Activated CD4-positive, alpha-beta T cell treated with anti-CD3 and anti-CD28 coated beads for 1 hour (primary cell): ENCODE measurements at regions not wholly inside any gene's neighbourhood (a gene's known extent, or its start where the extent isn't known, plus 50 kb on each side); places are given as distances from the start of the nearest gene placed in this dataset.
"Not testable (repeated sequence)": the region's sequence is repeated elsewhere in the genome, so short reads cannot be mapped to it uniquely, and the experiment has no call there.

Experiments used
- DNase-seq: peaks from one replicate; pipeline ENCODE4 v3.0.0-alpha.2; 2020

- no peak for DNase-seq
Observed at GRCh38 chr11:80986421-80987074, 1545.7 kb upstream of the TENM4 start.

- no peak for DNase-seq
Observed at GRCh38 chr11:80980227-80980626, 1539.4 kb upstream of the TENM4 start.

- no peak for DNase-seq
Observed at GRCh38 chr11:80973786-80974185, 1533.0 kb upstream of the TENM4 start.

- no peak for DNase-seq
Observed at GRCh38 chr11:80970037-80970436, 1529.2 kb upstream of the TENM4 start.

GRCh38 chr11:80967649-80968048 lies 1526.8 kb upstream of the TENM4 start:
- DNase-seq: no peak

- DNase-seq: no peak
Observed at GRCh38 chr11:80960381-80961029, 1519.7 kb upstream of the TENM4 start.

GRCh38 chr11:80959751-80960150 lies 1518.9 kb upstream of the TENM4 start:
- no peak for DNase-seq

GRCh38 chr11:80958987-80959386 lies 1518.2 kb upstream of the TENM4 start:
- no peak for DNase-seq

- DNase-seq: no peak
Observed at GRCh38 chr11:80958361-80958760, 1517.5 kb upstream of the TENM4 start.

GRCh38 chr11:80955588-80955987 lies 1514.8 kb upstream of the TENM4 start:
- no peak for DNase-seq

GRCh38 chr11:80948781-80949180 lies 1508.0 kb upstream of the TENM4 start:
- no peak for DNase-seq

GRCh38 chr11:80944758-80945157 lies 1503.9 kb upstream of the TENM4 start:
- no peak for DNase-seq

- no peak for DNase-seq
Observed at GRCh38 chr11:80943226-80943625, 1502.4 kb upstream of the TENM4 start.

- DNase-seq: no peak
Observed at GRCh38 chr11:80937842-80938241, 1497.0 kb upstream of the TENM4 start.

GRCh38 chr11:80930038-80930437 lies 1489.2 kb upstream of the TENM4 start:
- no peak for DNase-seq

GRCh38 chr11:80929031-80929805 lies 1488.4 kb upstream of the TENM4 start:
- no peak for DNase-seq

- DNase-seq: no peak
Observed at GRCh38 chr11:80925321-80925720, 1484.5 kb upstream of the TENM4 start.

GRCh38 chr11:80921310-80921709 lies 1480.5 kb upstream of the TENM4 start:
- DNase-seq: not testable (repeated sequence)

- no peak for DNase-seq
Observed at GRCh38 chr11:80916173-80916798, 1475.5 kb upstream of the TENM4 start.

- DNase-seq: no peak
Observed at GRCh38 chr11:80914311-80914710, 1473.5 kb upstream of the TENM4 start.

- no peak for DNase-seq
Observed at GRCh38 chr11:80911666-80912065, 1470.8 kb upstream of the TENM4 start.

- DNase-seq: no peak
Observed at GRCh38 chr11:80900265-80900664, 1459.4 kb upstream of the TENM4 start.

GRCh38 chr11:80899381-80899780 lies 1458.6 kb upstream of the TENM4 start:
- no peak for DNase-seq

- no peak for DNase-seq
Observed at GRCh38 chr11:80898910-80899309, 1458.1 kb upstream of the TENM4 start.
